Loucy (cell line): ENCODE measurements at regions not wholly inside any gene's neighbourhood (a gene's known extent, or its start where the extent isn't known, plus 50 kb on each side); places are given as distances from the start of the nearest gene placed in this dataset.

Experiments
- EZH2phosphoT487 ChIP-seq: fragments of 200-600 bp; IDR thresholded peaks from 2 replicates; pipeline ENCODE4 v1.6.1; 2018; ENCODE audit warnings: antibody characterized with exemption, mild to moderate bottlenecking, moderate library complexity, borderline replicate concordance
- TF ChIP-seq, protein P1 (sequence below): fragments of 200-600 bp; sonication (generic); conservative IDR thresholded peaks from 2 replicates; pipeline ENCODE4 v1.5.1; 2014; ENCODE audit warnings: mild to moderate bottlenecking, antibody characterized with exemption, low read length

DNA sequence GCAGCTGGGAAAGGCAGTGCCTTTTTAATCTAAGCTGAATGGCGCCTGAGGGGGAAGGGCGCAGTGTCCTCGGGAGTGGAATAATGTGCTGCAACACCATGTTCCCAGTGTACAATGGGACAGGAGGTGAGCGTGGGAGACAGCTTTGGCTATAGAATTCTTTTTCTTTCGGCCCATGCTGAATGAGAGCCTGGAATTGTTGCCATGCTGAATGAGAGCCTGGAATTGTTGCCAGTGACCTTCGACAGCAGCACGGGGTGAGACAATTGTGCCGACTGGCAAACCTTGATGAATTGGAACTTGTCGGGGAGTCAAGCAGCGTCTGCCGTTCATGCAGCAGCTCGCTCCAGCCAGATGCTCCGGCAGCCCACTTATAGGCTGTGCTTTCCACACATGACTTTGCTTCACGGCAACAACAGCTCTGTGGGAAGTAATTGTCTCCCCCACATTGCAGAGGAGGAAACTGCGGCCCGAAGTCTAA is 141.4 kb upstream of the E2F8 start:
- TF ChIP-seq, protein P1, sequence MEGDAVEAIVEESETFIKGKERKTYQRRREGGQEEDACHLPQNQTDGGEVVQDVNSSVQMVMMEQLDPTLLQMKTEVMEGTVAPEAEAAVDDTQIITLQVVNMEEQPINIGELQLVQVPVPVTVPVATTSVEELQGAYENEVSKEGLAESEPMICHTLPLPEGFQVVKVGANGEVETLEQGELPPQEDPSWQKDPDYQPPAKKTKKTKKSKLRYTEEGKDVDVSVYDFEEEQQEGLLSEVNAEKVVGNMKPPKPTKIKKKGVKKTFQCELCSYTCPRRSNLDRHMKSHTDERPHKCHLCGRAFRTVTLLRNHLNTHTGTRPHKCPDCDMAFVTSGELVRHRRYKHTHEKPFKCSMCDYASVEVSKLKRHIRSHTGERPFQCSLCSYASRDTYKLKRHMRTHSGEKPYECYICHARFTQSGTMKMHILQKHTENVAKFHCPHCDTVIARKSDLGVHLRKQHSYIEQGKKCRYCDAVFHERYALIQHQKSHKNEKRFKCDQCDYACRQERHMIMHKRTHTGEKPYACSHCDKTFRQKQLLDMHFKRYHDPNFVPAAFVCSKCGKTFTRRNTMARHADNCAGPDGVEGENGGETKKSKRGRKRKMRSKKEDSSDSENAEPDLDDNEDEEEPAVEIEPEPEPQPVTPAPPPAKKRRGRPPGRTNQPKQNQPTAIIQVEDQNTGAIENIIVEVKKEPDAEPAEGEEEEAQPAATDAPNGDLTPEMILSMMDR: no peak
- no peak for TF ChIP-seq EZH2phosphoT487
